ENCODE measurements at regions not wholly inside any gene's neighbourhood (a gene's known extent, or its start where the extent isn't known, plus 50 kb on each side); places are given as distances from the start of the nearest gene placed in this dataset.
A peak's percentile ranks its signal among the peaks of the same experiment; 100 is the strongest.
"Not testable (repeated sequence)": the region's sequence is repeated elsewhere in the genome, so short reads cannot be mapped to it uniquely, and the experiment has no call there.

- no peak for DNase-seq
These were observed 321.9 kb downstream of the FOXO1 start for GRCh38 chr13:40344270-40345148.

- no peak for DNase-seq
These were observed 321.3 kb downstream of the FOXO1 start for GRCh38 chr13:40345149-40345514.

- DNase-seq = no peak
These were observed 320.6 kb downstream of the FOXO1 start for GRCh38 chr13:40345654-40346372.

DNA sequence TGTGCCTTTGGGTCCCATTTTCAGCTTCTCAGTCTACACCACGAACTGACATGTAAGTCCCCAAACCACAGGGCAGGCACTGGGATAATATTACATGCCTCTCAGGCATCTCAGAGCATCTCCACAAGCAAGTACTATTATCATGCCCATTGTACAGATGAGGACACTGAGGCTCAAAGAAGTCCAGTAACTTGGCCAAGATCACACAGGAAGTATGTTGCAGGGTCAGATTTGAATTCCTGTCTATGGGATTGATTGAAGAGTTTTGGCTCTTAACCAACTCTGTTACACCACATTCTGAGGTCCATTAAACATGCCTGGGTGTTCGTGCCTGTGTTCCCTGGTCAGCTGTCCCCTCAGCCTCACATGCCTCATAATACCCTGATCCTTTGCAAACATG is 319.8 kb downstream of the FOXO1 start:
- no peak for DNase-seq

- DNase-seq = no peak
These were observed 318.3 kb downstream of the FOXO1 start for GRCh38 chr13:40348096-40348679.

DNA sequence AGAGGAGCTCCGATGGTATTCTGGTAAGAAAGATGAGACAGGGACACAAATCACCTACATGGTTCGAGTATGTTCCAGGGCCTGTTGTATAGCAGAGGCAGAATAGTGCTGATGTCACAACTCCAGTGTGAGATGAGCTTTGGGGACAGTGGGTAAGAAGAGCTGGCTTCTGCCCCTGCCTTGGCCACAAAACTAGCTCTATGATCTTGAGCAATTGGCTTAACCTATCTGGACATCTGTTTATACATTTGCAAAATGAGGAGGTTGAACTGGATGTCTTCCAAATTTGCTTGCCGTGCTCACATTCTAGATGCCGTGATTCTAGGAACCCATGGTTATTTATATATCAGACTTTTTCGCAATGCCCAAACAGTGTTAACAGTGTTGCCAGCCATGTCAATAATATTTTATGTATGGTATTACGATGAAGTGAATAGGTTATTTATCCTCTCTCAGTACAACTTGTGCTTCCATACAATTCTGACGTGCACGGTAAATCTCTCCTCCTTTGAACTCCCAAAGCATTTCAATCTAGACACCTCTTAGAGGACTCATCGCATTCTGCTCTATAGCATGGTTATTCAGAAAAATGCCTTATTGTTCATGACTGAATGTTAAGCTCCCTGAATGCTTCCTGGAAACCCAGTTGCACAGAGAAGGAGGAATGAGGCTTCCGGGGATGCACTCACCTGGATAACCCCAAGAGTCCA is 316.0 kb downstream of the FOXO1 start:
- DNase-seq = no peak

DNA sequence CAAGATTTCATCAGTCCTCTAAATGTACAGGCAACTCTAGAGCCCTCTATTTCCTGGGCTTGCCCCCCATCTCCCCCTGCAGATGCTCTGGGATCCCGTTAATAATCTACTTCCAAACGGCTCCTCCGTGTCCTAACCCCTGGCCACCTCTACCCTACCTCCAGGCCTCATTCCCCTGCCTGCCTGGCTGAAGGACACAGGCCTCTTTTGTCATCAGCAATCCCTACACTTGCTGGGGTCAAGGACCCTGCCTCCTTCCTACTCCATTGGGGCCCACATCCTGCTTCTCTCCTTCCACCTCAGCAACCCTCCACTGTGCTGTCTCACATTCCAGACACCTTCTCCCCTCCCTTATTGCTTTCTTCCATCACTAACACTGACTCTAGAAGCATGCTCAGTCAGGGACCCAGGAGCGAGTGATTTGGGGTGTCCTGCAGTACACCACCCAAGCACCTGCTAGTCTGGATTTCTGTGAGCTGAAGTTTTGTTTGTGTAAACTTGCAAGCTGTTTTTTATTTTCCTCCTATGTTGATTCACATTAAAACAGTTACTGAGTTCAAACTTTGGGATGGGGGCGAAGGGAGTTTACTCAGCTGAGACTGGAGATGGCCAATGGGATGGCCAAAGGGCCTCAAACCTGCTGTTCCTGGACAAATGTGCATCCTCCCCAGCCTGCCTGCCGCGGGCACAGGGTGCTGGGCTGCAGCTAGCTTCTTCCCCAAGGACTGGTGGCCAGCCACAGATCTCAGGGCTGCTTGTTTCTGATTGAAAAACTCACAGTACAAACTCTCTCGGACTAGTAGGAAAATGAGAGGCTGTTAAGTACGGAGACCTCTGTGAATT is 314.7 kb downstream of the FOXO1 start:
- no peak for DNase-seq

DNA sequence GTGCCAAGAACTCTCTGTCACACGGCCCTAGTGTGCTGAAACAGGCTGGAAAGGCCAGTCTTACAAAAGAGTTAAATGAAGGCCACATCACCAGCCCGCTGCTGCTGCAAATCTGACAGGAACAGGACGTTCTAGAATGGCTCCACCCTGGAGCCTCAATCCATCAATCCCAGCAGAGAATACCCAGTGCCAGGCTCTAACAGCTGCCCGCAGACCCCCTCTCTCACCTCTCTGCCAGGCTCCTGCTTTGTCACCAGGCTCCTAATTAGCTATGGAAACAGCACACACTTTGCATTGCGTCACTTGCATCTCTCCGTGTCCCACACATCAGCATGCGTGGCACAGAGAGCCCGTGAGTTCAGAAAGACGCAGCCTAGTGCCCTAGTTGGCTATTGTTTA is 314.1 kb downstream of the FOXO1 start:
- no peak for DNase-seq

- peak; percentile 21 for DNase-seq
These were observed 313.5 kb downstream of the FOXO1 start for GRCh38 chr13:40352802-40353562.

DNA sequence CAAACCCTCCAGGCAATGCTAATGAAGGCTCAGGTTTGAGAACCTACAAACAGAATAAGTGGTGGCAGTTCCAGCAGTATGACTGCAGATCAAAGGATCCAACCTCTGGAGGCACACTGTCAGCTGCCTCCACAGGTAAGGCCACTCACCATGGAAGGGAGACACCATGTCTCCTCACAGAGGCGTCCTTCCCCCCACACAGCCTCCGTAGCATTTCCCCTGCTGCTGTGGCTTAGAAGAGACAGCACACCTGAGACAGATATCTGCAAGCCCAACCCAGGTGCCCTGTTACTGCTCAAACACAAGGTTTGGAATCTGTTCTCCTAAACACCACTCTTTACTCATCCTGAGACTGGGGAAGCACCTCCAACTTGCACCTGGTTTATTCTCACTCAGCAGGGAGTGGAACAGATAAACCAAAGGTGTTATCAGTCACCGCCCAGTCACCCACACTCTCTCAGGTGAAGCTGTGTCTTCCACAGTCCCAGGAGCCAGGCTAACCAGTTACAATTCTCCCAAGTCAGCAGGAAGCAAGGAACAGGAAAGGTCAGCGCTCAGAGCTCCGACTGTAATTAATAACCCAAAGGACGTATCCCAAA is 311.2 kb downstream of the FOXO1 start:
- no peak for DNase-seq

DNA sequence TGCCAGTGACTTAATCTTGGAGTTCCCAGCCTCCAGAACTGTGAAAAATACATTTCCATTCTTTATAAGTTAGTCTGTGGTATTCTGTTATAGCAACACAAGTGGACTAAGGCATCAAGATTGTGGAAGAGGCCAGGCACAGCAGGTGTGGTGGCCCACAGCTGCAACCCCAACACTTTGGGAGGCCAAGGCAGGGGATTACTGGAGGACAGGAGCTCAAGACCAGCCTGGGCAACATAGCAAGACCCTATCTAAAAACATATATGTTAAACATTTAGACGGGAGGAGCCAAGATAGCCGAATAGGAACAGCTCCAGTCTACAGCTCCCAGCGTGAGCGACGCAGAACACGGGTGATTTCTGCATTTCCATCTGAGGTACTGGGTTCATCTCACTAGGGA is 310.4 kb downstream of the FOXO1 start:
- no peak for DNase-seq

GRCh38 chr13:40356458-40356857 is 310.0 kb downstream of the FOXO1 start:
- DNase-seq = not testable (repeated sequence)

DNA sequence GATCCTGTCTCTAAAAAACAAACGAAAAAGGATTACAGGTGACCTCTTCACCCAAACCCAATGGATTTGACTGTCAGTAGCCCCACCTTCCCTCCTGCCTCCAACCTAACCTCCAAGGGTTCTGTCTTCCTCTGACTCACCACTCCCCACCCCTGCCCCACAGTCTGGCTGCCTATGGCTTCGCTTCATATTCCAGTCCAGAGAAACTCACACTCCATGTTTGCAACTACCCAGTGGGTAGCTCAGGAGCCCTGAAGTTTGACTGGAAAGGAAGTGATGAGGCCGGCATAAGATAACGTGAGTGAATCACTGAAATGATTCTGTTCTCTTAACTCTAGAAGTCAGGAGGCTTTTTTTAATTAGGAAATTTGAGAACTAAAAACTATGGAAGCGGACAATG is 303.9 kb downstream of the FOXO1 start:
- no peak for DNase-seq

DNA sequence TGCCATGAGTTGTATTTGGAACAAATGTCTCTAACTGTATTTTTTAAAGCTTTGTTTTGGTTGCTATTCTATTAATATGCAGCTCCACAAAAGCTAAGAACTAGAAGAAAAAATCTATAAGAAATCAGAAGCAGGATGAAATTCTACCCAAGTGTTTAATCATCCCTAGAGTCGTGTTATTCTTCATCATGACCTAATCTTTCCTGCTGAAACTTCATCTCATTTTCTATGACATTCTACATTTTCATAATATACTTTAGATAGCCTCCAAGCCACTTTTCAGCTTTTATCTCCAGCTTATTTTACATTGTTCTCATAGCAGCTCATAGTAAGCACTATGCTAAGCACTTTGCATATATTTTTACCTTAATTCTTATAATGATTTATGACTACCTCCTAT is 302.8 kb downstream of the FOXO1 start:
- no peak for DNase-seq

DNA sequence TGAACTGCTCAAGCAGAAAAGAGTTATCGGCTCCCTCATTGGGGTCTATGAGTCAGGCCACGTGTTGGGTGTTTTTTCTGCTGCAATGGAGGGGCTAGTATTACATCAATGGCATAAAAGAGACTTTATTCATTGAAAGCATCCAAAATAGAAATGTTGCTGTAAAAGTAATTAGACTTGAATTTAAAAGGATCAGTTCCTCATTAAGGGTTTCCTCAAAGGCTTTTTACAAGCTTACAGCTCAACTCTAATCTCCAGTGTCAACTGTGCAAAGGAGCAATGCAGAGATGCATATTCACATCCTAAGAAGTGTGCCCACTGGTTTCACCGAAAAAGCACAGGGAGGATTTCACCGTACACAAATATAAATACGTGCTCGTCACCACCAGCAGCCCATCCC is 300.3 kb downstream of the FOXO1 start:
- DNase-seq = no peak

- DNase-seq = no peak
These were observed 298.1 kb downstream of the FOXO1 start for GRCh38 chr13:40368127-40368891.

DNA sequence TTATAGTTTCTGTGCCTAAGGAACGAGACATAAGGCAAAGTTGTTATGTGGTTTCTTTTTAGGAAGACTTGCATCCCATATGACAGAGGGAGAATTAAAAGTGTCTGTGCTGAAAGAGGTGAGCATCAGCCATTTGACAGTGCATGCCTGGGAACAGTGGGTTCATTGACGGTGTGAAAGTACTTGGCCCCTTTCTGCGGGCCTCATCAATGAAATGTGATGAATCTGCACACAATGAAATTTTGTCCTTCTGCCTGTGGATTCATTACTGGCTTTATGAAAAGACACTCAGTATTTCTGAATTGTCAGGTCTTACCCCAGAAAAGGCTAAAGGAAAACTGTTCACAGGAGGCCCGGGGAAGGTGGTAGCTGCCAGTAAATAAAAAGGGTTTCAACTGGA is 295.8 kb downstream of the FOXO1 start:
- DNase-seq = no peak

- DNase-seq = no peak
These were observed 294.8 kb downstream of the FOXO1 start for GRCh38 chr13:40371531-40372125.

DNA sequence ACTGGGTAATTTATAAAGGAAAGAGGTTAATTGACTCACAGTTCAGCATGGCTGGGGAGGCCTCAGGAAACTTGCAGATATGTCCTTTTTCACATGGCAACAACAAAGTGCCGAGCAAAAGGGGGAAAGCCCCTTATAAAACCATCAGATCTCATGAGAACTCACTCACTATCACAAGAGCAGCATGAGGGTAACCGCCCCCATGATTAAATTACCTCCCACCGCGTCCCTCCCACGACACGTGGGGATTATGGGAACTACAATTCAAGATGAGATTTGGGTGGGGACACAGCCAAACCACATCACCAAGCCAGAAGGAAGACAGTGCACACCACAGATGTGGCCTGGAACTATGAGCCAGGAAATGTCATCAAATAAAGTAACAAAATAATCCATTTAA is 292.8 kb downstream of the FOXO1 start:
- not testable (repeated sequence) for DNase-seq
